Peyer's patch (tissue), 4 donors: ENCODE measurements at regions not wholly inside any gene's neighbourhood (a gene's known extent, or its start where the extent isn't known, plus 50 kb on each side); places are given as distances from the start of the nearest gene placed in this dataset.

Source experiments
- DNase-seq, 3 donors: peaks; one replicate each; pipeline ENCODE4 v3.0.0-alpha.2; 2017 to 2019
- H3K27ac ChIP-seq, 4 donors: fragments of 200-600 bp; sonication (generic); one replicate each; pipeline ENCODE4 v1.5.1; 2016 to 2019
- H3K27me3 ChIP-seq, 2 donors: fragments of 200-600 bp; sonication (generic); one replicate each; pipeline ENCODE4 v1.5.1; 2019
- H3K36me3 ChIP-seq, 3 donors: fragments of 200-600 bp; sonication (generic); one replicate each; pipeline ENCODE4 v1.5.1; 2016 to 2019
- H3K4me1 ChIP-seq, 4 donors: fragments of 200-600 bp; sonication (generic); one replicate each; pipeline ENCODE4 v1.5.1; 2016 to 2019
- H3K4me3 ChIP-seq, 4 donors: fragments of 200-600 bp; sonication (generic); 1 replicate in 3 of 4; 2 replicates in 1 of 4; pipeline ENCODE4 v1.5.1; 2016 to 2019; ENCODE audit warnings: mild to moderate bottlenecking in 1 of 4
- H3K9me3 ChIP-seq, 4 donors: fragments of 200-600 bp; sonication (generic); one replicate each; pipeline ENCODE4 v1.5.1; 2016 to 2019; ENCODE audit warnings: mild to moderate bottlenecking in 1 of 4
- POLR2A ChIP-seq, 2 donors: fragments of 450-650 bp; IDR thresholded peaks; one replicate each; pipeline ENCODE4 v1.5.1; 2017; ENCODE audit warnings: antibody characterized with exemption in 2 of 2, mild to moderate bottlenecking in 2 of 2, moderate library complexity in 2 of 2
- TF ChIP-seq, protein P1 (sequence below), 6 experiments: fragments of 450-650 bp in 4 of 6; fragments of 200-600 bp in 2 of 6; sonication (generic) in 1 of 6; IDR thresholded peaks; one replicate each; pipeline ENCODE4 v1.5.1; 2017 to 2019; ENCODE audit warnings: antibody characterized with exemption in 6 of 6, mild to moderate bottlenecking in 3 of 6, moderate library complexity in 1 of 6

DNA sequence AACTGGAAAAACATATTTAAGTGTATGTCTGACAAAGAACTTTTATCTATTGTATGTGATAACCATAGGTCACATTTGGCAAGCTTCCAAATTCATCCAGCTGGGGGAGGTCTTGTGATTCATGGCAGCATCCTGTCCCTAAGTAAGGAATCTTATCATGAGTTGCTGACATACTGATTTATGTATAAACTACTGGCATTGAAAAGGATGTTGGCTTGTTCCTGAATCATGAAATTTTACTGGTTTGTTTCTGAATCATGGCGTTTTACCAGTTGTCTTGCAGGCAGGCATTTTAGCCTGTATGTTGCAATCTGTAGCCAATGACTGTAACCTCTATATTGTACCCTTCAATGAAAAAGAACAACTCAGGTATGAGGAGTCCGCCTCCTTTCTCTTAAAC lies 244.8 kb downstream of the IPO8 start:
- no peak for DNase-seq
- no peaks in the 10 kb centered on the region for H3K9me3 ChIP-seq
- H3K4me1 ChIP-seq, result no peaks in the 10 kb centered on the region
- H3K4me3 ChIP-seq, result no peak overlapping the region
- H3K36me3 ChIP-seq, result no peaks in the 10 kb centered on the region
- H3K27ac ChIP-seq, result no peak overlapping the region
- TF ChIP-seq, protein P1, sequence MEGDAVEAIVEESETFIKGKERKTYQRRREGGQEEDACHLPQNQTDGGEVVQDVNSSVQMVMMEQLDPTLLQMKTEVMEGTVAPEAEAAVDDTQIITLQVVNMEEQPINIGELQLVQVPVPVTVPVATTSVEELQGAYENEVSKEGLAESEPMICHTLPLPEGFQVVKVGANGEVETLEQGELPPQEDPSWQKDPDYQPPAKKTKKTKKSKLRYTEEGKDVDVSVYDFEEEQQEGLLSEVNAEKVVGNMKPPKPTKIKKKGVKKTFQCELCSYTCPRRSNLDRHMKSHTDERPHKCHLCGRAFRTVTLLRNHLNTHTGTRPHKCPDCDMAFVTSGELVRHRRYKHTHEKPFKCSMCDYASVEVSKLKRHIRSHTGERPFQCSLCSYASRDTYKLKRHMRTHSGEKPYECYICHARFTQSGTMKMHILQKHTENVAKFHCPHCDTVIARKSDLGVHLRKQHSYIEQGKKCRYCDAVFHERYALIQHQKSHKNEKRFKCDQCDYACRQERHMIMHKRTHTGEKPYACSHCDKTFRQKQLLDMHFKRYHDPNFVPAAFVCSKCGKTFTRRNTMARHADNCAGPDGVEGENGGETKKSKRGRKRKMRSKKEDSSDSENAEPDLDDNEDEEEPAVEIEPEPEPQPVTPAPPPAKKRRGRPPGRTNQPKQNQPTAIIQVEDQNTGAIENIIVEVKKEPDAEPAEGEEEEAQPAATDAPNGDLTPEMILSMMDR (IDR thresholded peaks at IDR 0.05), result no peak
- TF ChIP-seq POLR2A (IDR thresholded peaks at IDR 0.05), result no peak
- H3K27me3 ChIP-seq, result no peaks in the 10 kb centered on the region

DNA sequence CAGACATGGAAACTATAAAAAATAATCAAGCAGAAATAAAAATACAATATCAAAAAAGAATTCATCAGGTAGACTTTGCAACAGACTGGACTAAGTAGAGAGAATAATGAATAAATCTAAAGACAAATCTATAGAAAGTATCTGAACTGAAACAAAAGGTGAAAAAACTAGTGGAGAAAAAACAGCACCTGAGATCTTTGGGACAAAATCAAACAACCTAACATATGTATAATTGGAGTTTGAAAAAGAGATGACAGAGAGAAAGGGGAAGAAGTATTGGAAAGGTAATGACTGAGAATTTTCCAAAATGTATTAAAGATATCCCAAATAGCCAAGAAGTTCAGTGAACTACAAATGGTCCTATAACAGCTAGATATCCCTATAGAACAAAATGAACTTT lies 245.4 kb downstream of the IPO8 start:
- no peak overlapping the region for H3K27ac ChIP-seq
- DNase-seq, result no peak
- H3K27me3 ChIP-seq, result no peaks in the 10 kb centered on the region
- H3K9me3 ChIP-seq, result no peaks in the 10 kb centered on the region
- no peaks in the 10 kb centered on the region for H3K36me3 ChIP-seq
- H3K4me1 ChIP-seq, result no peaks in the 10 kb centered on the region
- TF ChIP-seq, protein P1 (IDR thresholded peaks at IDR 0.05), result no peak
- no peak for TF ChIP-seq POLR2A (IDR thresholded peaks at IDR 0.05)
- no peak overlapping the region for H3K4me3 ChIP-seq

DNA sequence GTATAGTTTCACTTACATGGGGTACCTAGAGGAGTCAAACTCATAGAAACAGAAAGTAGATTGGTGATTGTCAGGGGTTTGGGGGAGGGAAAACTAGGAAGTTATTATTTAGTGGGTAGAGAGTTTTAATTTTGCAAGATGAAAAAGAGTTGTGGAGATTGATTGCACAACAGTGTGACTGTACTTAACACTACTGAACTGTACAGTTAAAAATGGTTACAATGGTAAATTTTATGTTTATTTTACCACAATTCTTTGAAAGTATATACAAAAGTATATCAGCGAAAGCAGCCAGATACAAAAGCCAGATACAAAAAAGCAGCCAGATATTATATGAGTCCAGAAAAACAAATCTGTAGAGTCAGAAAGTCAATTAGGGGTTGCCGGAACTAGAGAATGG lies 247.6 kb downstream of the IPO8 start:
- no peak for TF ChIP-seq POLR2A (IDR thresholded peaks at IDR 0.05)
- TF ChIP-seq, protein P1 (IDR thresholded peaks at IDR 0.05), result no peak
- no peak for DNase-seq
- no peak overlapping the region for H3K27ac ChIP-seq

DNA sequence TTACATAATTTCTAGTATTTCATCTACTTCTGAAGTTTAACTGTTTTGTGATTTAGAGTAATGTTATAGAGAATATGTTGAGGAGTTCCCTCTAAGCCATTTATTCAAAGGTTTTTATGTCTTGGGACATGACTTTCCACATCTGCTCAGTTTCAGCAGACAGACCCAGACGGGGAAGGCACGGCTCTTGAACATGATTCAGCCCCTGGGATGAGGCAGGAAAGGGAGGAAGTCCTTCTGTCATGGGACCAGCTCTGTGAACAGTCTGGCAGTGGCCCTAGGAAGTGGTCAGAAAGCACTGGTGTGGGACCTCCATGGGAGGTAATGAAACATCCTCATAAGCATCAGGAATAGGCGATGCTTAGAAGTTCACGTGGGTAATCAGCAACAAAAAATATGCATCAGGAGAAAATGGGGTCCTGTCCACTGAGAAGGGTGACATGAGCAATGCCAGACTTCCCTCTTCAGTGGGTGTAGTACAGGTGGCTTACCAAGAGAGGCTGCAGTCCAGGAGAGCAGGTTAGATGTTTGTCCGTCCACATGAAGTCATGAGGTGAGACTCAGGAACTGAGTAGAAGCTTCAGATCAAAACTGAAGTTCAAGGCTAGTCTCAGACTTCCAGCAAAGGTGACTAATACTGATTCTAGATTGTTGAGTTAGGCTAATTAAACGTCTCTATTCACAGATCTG lies 248.5 kb downstream of the IPO8 start:
- H3K27me3 ChIP-seq, result no peaks in the 10 kb centered on the region
- no peak for TF ChIP-seq POLR2A (IDR thresholded peaks at IDR 0.05)
- TF ChIP-seq, protein P1 (IDR thresholded peaks at IDR 0.05), result no peak
- H3K9me3 ChIP-seq, result no peaks in the 10 kb centered on the region
- DNase-seq, result no peak
- H3K36me3 ChIP-seq, result no peaks in the 10 kb centered on the region
- H3K4me3 ChIP-seq, result no peak overlapping the region
- no peaks in the 10 kb centered on the region for H3K4me1 ChIP-seq
- H3K27ac ChIP-seq, result no peak overlapping the region

More for the DNA sequence above, 247.6 kb downstream of the IPO8 start:
- no peaks in the 10 kb centered on the region for H3K4me1 ChIP-seq
- H3K9me3 ChIP-seq, result no peaks in the 10 kb centered on the region
- H3K4me3 ChIP-seq, result no peak overlapping the region
- H3K36me3 ChIP-seq, result no peaks in the 10 kb centered on the region
- no peaks in the 10 kb centered on the region for H3K27me3 ChIP-seq

DNA sequence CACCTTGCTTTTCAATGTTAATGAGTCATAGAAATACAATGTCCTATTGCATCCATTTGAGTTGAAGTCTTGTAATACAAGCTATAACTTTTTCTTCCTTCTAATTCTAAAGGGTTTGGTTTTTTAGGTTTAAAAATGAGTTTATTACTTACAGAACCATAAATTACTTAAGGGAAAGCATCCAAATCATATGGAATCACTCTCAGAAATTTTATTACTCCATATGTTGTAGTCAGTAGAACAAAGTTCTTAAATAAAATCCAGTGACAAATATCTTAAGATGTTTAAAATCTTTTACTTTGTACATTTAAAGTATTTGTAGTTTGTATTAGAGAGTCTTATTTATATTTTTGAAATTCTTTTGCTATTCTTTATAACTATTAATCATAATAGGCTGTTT lies 253.2 kb downstream of the IPO8 start:
- H3K4me3 ChIP-seq, result no peak overlapping the region
- H3K4me1 ChIP-seq, result no peaks in the 10 kb centered on the region
- TF ChIP-seq POLR2A (IDR thresholded peaks at IDR 0.05), result no peak
- TF ChIP-seq, protein P1 (IDR thresholded peaks at IDR 0.05), result no peak
- H3K36me3 ChIP-seq, result no peaks in the 10 kb centered on the region
- H3K27me3 ChIP-seq, result no peaks in the 10 kb centered on the region
- H3K9me3 ChIP-seq, result no peaks in the 10 kb centered on the region
- no peak for DNase-seq
- no peak overlapping the region for H3K27ac ChIP-seq
